OCI-LY3 (cell line): ENCODE measurements at regions not wholly inside any gene's neighbourhood (a gene's known extent, or its start where the extent isn't known, plus 50 kb on each side); places are given as distances from the start of the nearest gene placed in this dataset.

Experiments
- H2AFZ ChIP-seq: fragments of 200-600, 300-600 bp; shearing (Covaris generic); 2 replicates; pipeline ENCODE4 v1.6.0; 2014; ENCODE audit warnings: antibody characterized with exemption, low read depth, low read length
- H3K27ac ChIP-seq: fragments of 200-600, 300-600 bp; sonication (generic); 2 replicates; pipeline ENCODE4 v1.5.1; 2014; ENCODE audit warnings: mild to moderate bottlenecking, low read length, moderate library complexity, mixed read lengths
- H3K27me3 ChIP-seq: fragments of 200-600, 300-600 bp; sonication (generic); 2 replicates; pipeline ENCODE4 v1.6.1; 2014; ENCODE audit warnings: low read depth, low read length, mixed read lengths
- H3K36me3 ChIP-seq: fragments of 200-600, 300-600 bp; sonication (generic); replicated peaks from 2 replicates; pipeline ENCODE3; 2014; ENCODE audit warnings: low read depth, low read length, mixed read lengths
- H3K4me1 ChIP-seq: fragments of 300-600, 200-600 bp; sonication (generic); 2 replicates; pipeline ENCODE4 v1.6.1; 2014; ENCODE audit warnings: low read length, mixed read lengths
- H3K4me2 ChIP-seq: fragments of 200-600, 300-600 bp; sonication (generic); 2 replicates; pipeline ENCODE4 v1.6.1; 2014; ENCODE audit warnings: low read length, mixed read lengths
- H3K4me3 ChIP-seq: fragments of 300-600, 200-600 bp; sonication (generic); 2 replicates; pipeline ENCODE4 v1.5.1; 2014; ENCODE audit warnings: antibody characterized with exemption, mild to moderate bottlenecking, low read length, moderate library complexity
- H3K79me2 ChIP-seq: fragments of 300-600, 200-600 bp; shearing (Covaris generic); 2 replicates; pipeline ENCODE4 v1.6.1; 2014; ENCODE audit warnings: mild to moderate bottlenecking, low read length, mixed read lengths
- H3K9ac ChIP-seq: fragments of 300-600, 200-600 bp; shearing (Covaris generic); 2 replicates; pipeline ENCODE4 v1.6.0; 2014; ENCODE audit warnings: mild to moderate bottlenecking, low read length, moderate library complexity
- H3K9me3 ChIP-seq: fragments of 200-600, 300-600 bp; shearing (Covaris generic); 2 replicates; pipeline ENCODE4 v1.6.1; 2014; ENCODE audit warnings: low read length, mixed read lengths; ENCODE audit not compliant: insufficient read depth
- H4K20me1 ChIP-seq: fragments of 200-600, 300-600 bp; sonication (generic); 2 replicates; pipeline ENCODE4 v1.6.1; 2016; ENCODE audit warnings: low read length, mixed read lengths; ENCODE audit not compliant: insufficient read depth
- EZH2phosphoT487 ChIP-seq: fragments of 200-600 bp; shearing (Covaris generic); IDR thresholded peaks from 2 replicates; pipeline ENCODE4 v1.6.1; 2018; ENCODE audit warnings: antibody characterized with exemption, mixed run types, low read depth
- TF ChIP-seq, protein P1 (sequence below): fragments of 200-600, 300-600 bp; sonication (generic); IDR thresholded peaks from 2 replicates; pipeline ENCODE4 v1.5.1; 2014; ENCODE audit warnings: antibody characterized with exemption, low read length, low read depth

DNA sequence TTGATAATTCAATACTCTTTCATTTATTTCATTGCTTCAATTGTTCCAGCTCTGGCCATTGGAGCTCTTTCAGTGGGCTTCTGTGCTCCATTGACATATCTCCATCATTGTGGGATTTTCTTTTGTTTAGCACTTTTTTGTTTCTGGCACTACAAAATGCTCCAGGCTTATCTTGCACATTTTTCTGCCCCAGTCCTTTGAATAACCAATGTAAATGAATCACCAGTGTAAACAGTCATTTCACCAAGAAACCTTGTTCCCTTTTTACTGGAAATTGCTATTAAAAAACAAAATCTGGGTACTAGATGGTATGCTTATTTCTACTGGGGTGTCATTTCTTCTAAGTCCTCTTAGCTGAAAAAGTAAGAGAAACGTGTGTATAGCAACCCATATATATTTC lies 173.0 kb upstream of the LYPLAL1 start:
- Histone ChIP-seq H3K9ac (no peak overlapping the region), H3K27ac (no peak overlapping the region), H3K4me2 (no peak overlapping the region), H2AFZ (no peak overlapping the region), H3K4me1 (no peaks in the 10 kb centered on the region), H3K4me3 (no peak overlapping the region), H3K79me2 (no peaks in the 10 kb centered on the region), H4K20me1 (no peaks in the 10 kb centered on the region), H3K27me3 (no peaks in the 10 kb centered on the region), H3K36me3 (no peaks in the 10 kb centered on the region), H3K9me3 (no peaks in the 10 kb centered on the region)
- TF ChIP-seq, protein P1, sequence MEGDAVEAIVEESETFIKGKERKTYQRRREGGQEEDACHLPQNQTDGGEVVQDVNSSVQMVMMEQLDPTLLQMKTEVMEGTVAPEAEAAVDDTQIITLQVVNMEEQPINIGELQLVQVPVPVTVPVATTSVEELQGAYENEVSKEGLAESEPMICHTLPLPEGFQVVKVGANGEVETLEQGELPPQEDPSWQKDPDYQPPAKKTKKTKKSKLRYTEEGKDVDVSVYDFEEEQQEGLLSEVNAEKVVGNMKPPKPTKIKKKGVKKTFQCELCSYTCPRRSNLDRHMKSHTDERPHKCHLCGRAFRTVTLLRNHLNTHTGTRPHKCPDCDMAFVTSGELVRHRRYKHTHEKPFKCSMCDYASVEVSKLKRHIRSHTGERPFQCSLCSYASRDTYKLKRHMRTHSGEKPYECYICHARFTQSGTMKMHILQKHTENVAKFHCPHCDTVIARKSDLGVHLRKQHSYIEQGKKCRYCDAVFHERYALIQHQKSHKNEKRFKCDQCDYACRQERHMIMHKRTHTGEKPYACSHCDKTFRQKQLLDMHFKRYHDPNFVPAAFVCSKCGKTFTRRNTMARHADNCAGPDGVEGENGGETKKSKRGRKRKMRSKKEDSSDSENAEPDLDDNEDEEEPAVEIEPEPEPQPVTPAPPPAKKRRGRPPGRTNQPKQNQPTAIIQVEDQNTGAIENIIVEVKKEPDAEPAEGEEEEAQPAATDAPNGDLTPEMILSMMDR, result no peak
- no peak for TF ChIP-seq EZH2phosphoT487

DNA sequence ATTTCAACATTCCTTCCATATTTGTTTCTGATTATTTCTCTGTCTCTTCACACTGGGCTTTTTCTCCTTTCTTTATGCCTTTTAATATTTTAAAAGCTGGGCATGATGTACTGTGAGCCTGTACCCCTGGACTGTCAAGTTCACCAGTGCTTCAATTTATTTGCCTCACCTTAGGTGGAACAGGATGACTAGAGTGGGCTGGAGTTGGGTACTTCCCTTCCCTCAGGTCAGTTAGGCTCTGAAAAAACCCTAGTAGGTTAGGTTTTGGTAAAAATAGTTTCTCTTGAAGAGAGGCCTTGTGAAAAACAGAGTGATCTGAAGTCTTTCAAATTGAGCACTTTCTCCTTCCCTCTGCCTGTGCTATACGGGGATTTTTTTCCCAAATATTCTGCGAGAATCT lies 163.0 kb upstream of the LYPLAL1 start:
- H3K36me3 ChIP-seq, result no peaks in the 10 kb centered on the region
- no peaks in the 10 kb centered on the region for H3K79me2 ChIP-seq
- H3K27me3 ChIP-seq, result no peaks in the 10 kb centered on the region
- H3K9ac ChIP-seq, result no peak overlapping the region
- no peak overlapping the region for H3K4me2 ChIP-seq
- H3K4me3 ChIP-seq, result no peak overlapping the region
- no peak overlapping the region for H3K27ac ChIP-seq
- no peaks in the 10 kb centered on the region for H3K9me3 ChIP-seq
- no peaks in the 10 kb centered on the region for H3K4me1 ChIP-seq
- no peak for TF ChIP-seq EZH2phosphoT487
- TF ChIP-seq, protein P1, result no peak
- no peak overlapping the region for H2AFZ ChIP-seq
- no peaks in the 10 kb centered on the region for H4K20me1 ChIP-seq

DNA sequence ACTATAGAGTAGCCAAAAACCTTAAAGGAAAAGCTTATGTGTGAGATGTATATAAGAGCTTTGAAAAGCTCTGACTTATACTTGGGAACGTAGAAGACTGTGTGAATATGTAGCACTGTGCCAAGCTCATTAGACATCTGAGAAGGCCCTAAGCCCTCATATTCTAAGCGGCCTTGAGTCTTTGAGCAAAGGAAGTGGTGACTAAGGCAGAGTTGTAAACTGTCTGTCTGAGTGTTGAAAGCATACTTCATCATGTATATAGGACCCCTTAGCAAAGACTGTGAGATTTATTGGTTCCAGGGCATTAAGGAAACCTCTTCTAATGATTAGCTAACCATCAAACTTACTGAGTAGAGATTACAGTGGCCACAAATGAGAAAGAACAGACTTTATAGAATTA lies 153.3 kb upstream of the LYPLAL1 start:
- Histone ChIP-seq H3K4me3 (no peak overlapping the region), H3K27me3 (no peaks in the 10 kb centered on the region), H3K4me2 (no peak overlapping the region), H3K36me3 (no peaks in the 10 kb centered on the region), H3K9me3 (no peaks in the 10 kb centered on the region), H3K9ac (no peak overlapping the region), H2AFZ (no peak overlapping the region), H3K27ac (no peak overlapping the region), H3K79me2 (no peaks in the 10 kb centered on the region), H4K20me1 (no peaks in the 10 kb centered on the region), H3K4me1 (no peaks in the 10 kb centered on the region)
- TF ChIP-seq EZH2phosphoT487, result no peak
- TF ChIP-seq, protein P1, result no peak

DNA sequence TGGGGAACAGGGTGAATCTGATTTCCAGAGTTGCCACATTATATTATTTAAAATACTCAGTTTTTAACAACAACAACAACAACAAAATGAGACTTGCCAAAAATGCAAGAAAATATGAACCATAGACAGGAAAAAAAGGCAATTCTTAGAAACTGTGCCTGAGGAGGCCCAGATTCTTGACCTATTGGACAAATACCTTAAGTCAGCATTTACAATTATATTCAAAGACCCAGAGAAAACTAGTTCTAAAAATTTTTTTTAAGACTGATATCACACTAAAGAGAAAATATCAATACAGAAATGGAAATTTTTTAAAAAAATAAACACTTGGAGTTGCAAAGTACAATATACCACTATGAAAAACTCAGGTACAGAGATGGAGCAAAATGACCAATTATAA lies 152.8 kb upstream of the LYPLAL1 start:
- H3K36me3 ChIP-seq, result no peaks in the 10 kb centered on the region
- no peak overlapping the region for H3K9ac ChIP-seq
- TF ChIP-seq EZH2phosphoT487, result no peak

DNA sequence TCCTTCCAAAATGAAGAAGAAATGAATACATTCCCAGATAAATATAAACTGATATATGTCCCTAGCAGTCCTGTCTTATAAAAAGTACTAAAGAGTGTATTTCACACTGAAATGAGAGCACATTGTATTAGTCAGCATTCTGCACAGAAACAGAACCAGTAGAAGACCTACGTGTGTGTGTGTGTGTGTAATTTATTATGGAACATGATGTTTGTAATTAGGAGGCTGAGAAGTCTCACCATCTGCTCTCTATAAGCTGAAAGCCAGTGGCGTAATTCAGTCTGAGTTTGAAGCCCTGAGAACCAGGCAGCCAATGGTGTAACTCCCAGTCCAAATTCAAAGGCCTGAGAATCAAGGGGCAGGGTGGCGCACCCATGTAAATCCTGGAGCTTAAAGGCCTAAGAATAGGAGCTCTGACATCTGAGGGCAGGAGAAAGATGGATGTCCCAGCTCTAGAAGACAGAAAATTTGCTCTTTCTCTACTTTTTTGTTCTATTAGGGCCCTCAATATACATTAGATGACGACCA lies 146.5 kb upstream of the LYPLAL1 start:
- no peak overlapping the region for H3K9ac ChIP-seq
- no peaks in the 10 kb centered on the region for H3K9me3 ChIP-seq
- no peak overlapping the region for H2AFZ ChIP-seq
- H3K4me1 ChIP-seq, result no peaks in the 10 kb centered on the region
- H3K27ac ChIP-seq, result no peak overlapping the region
- H3K4me3 ChIP-seq, result no peak overlapping the region
- H3K27me3 ChIP-seq, result no peaks in the 10 kb centered on the region
- H3K79me2 ChIP-seq, result no peaks in the 10 kb centered on the region
- no peaks in the 10 kb centered on the region for H4K20me1 ChIP-seq
- TF ChIP-seq, protein P1, result no peak
- TF ChIP-seq EZH2phosphoT487, result no peak
- no peak overlapping the region for H3K4me2 ChIP-seq
- H3K36me3 ChIP-seq, result no peaks in the 10 kb centered on the region

More for the DNA sequence above, 152.8 kb upstream of the LYPLAL1 start:
- Histone ChIP-seq H3K4me1 (no peaks in the 10 kb centered on the region), H3K4me2 (no peak overlapping the region), H3K4me3 (no peak overlapping the region), H4K20me1 (no peaks in the 10 kb centered on the region), H3K27me3 (no peaks in the 10 kb centered on the region), H2AFZ (no peak overlapping the region), H3K9me3 (no peaks in the 10 kb centered on the region), H3K27ac (no peak overlapping the region), H3K79me2 (no peaks in the 10 kb centered on the region)
